Skeletal muscle satellite cell (primary cell): ENCODE measurements at regions not wholly inside any gene's neighbourhood (a gene's known extent, or its start where the extent isn't known, plus 50 kb on each side); places are given as distances from the start of the nearest gene placed in this dataset.
"Not testable (repeated sequence)": the region's sequence is repeated elsewhere in the genome, so short reads cannot be mapped to it uniquely, and the experiment has no call there.

Source experiments
- H3K27me3 ChIP-seq: 2 replicates; pipeline ENCODE4 v1.7.0; 2013; ENCODE audit warnings: low read length; ENCODE audit not compliant: control insufficient read depth, insufficient read depth
- H3K36me3 ChIP-seq: 2 replicates; pipeline ENCODE4 v1.7.0; 2013; ENCODE audit warnings: mild to moderate bottlenecking, control low read depth, low read length; ENCODE audit not compliant: insufficient read depth
- H3K4me1 ChIP-seq: 2 replicates; pipeline ENCODE4 v1.7.0; 2013; ENCODE audit warnings: low read length; ENCODE audit not compliant: control insufficient read depth, insufficient read depth
- H3K4me2 ChIP-seq: 2 replicates; pipeline ENCODE4 v1.7.0; 2013; ENCODE audit warnings: mild to moderate bottlenecking, low read length
- H3K4me3 ChIP-seq: 2 replicates; pipeline ENCODE4 v1.7.0; 2013; ENCODE audit warnings: low read length
- H3K9ac ChIP-seq: 2 replicates; pipeline ENCODE4 v1.7.0; 2013; ENCODE audit warnings: mild to moderate bottlenecking, low read depth, low read length, moderate library complexity
- H3K9me3 ChIP-seq: replicated peaks from 2 replicates; pipeline ENCODE4 v1.7.0; 2013; ENCODE audit warnings: mild to moderate bottlenecking, control low read depth, low read length

DNA sequence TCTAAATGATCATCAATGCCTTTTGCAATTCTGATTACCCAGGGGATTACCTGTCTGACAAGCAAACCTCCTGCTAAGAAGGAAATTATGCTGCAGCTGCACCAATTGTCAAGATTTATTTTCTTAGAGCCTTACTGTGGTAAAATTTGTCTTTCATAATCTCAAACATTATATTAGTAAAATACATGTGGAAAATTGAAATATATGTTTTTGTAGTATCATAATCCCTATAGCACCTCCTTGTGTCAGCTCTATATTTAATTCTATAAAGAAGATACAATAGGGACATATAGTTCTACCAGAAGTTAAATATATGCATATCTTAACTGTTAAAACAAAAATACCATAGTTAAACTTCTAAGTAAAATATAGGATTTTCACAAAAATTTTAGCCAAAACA is 655.6 kb upstream of the PCDH10 start:
- no peak overlapping the region for H3K4me3 ChIP-seq

DNA sequence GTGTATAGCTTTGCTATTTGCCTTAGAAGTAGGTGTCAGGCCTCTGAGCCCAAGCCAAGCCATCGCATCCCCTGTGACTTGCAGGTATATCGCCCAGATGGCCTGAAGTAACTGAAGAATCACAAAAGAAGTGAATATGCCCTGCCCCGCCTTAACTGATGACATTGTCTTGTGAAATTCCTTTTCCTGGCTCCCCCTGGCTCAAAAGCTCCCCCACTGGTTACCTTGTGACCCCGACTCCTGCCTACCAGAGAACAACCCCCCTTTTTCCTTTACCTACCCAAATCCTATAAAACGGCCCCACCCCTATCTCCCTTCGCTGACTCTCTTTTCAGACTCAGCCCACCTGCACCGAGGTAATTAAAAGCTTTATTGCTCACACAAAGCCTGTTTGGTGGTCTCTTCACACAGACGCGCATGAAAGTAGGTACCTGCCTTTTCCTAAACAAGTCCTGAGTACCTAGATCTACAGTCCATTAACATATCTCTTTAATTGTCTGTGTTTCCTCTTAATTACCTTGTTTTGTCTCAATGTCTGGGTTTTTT is 653.8 kb upstream of the PCDH10 start:
- not testable (repeated sequence) for H3K9me3 ChIP-seq, H3K4me2 ChIP-seq, H3K36me3 ChIP-seq, H3K9ac ChIP-seq, H3K4me1 ChIP-seq, H3K4me3 ChIP-seq, H3K27me3 ChIP-seq

More for the DNA sequence above, 655.6 kb upstream of the PCDH10 start:
- H3K9ac ChIP-seq: no peak overlapping the region
- H3K4me1 ChIP-seq: no peaks in the 10 kb centered on the region
- H3K36me3 ChIP-seq: no peaks in the 10 kb centered on the region
- no peaks in the 10 kb centered on the region for H3K27me3 ChIP-seq
- H3K9me3 ChIP-seq: no peaks in the 10 kb centered on the region
- H3K4me2 ChIP-seq: no peak overlapping the region

DNA sequence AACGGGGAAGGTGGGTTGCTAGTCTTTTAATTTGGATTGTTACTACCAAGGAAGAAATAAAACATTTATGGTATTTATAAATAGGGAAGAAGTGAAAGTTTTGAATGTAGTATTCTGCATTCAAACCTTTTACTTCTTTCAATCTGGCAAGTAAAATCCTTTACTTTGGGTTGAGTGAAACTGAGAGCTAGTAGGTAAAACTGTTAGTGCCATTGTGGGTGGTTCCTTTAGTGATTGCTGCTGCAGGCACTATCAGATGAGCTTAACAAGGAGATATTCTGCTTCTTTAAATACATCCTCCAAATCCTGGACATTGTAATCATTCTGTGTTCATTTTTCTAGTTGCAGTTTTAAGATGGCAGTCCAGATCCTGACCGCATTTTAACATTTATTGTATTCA is 650.9 kb upstream of the PCDH10 start:
- no peaks in the 10 kb centered on the region for H3K27me3 ChIP-seq
- no peak overlapping the region for H3K4me3 ChIP-seq
- H3K9ac ChIP-seq: no peak overlapping the region

DNA sequence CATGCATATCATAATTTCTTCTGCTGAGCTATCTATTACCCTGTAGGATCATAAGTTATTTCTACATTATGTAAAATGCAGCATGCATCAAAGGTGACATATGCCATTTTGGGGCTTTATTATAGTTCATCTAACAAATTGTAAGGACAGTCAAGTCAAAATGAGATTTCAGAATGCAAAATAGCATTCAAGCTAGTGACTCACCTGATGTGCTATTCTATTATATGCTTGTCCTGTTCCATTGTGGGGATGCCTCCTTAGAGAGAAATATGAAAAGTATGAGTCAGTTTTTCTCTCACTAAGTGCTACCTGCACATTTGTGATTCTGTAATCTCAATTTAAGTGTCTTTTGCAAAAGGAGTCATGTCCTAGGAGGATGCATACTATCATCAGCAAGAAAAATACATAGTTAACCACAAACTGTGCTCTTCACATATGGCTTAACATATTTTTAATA is 647.0 kb upstream of the PCDH10 start:
- Histone ChIP-seq H3K36me3 (no peaks in the 10 kb centered on the region), H3K4me1 (no peaks in the 10 kb centered on the region), H3K9ac (no peak overlapping the region), H3K4me3 (no peak overlapping the region), H3K4me2 (no peak overlapping the region), H3K9me3 (no peaks in the 10 kb centered on the region), H3K27me3 (no peaks in the 10 kb centered on the region)

More for the DNA sequence above, 650.9 kb upstream of the PCDH10 start:
- Histone ChIP-seq H3K9me3 (no peaks in the 10 kb centered on the region), H3K4me1 (no peaks in the 10 kb centered on the region), H3K4me2 (no peak overlapping the region), H3K36me3 (no peaks in the 10 kb centered on the region)

DNA sequence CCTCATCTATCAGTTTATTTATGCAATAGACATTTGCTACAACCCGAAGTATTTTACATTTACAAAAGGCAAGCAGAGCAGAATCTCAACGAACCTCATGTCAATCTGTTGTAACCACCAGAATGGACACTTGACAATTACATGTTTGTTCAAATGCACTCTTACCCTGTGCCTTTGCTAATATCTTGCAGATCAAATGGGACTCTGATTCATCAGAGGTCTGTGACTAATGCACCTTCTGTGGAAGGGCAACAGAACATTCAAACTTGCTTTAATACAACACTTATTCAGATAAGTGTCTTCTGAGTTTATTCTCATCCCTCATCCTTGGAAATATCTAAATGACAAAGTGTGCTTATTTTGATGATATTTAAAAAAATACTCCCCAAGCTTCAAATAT is 644.7 kb upstream of the PCDH10 start:
- H3K4me2 ChIP-seq: no peak overlapping the region
- no peaks in the 10 kb centered on the region for H3K27me3 ChIP-seq
- no peak overlapping the region for H3K9ac ChIP-seq
- no peaks in the 10 kb centered on the region for H3K9me3 ChIP-seq
- H3K4me1 ChIP-seq: no peaks in the 10 kb centered on the region
- H3K36me3 ChIP-seq: no peaks in the 10 kb centered on the region
- no peak overlapping the region for H3K4me3 ChIP-seq

DNA sequence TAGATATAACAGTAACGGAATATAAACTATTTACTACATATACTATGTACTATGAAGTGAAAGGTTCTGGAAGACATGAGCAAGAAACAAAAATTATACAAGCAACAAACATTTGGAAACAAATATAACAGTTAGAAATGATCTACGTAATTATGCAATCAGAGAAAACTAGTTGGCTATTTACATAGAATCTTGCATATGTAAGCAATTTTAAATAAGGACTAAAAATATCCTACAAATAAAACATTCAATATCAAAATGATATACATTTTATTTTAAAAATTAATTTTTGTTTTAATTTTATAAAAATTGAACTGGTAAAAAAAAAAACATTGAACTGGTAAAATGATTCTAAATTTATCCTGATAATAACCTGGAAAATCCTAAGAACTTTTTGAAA is 642.5 kb upstream of the PCDH10 start:
- Histone ChIP-seq H3K36me3 (no peaks in the 10 kb centered on the region), H3K9me3 (no peaks in the 10 kb centered on the region), H3K4me3 (no peak overlapping the region), H3K27me3 (no peaks in the 10 kb centered on the region), H3K4me2 (no peak overlapping the region), H3K9ac (no peak overlapping the region), H3K4me1 (no peaks in the 10 kb centered on the region)

DNA sequence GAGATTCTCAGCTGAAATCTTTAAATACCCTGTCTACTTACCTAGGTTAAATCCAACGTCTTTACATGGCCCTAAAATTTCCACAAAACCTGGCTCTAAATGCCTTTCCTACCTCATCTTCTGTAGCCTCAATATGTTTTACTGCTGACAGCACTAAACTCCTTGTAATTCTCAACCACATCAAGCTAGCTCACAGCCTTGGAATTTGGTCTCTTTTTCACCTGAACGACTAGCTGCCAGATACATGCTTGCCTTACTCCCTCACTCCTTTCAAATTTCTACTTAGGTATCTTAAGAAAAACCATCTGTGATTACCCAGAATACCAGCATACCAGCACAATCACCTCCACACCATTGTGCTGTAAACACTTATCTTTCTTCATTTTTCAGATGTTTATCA is 635.6 kb upstream of the PCDH10 start:
- no peak overlapping the region for H3K4me2 ChIP-seq
- H3K4me3 ChIP-seq: no peak overlapping the region
- no peak overlapping the region for H3K9ac ChIP-seq
- no peaks in the 10 kb centered on the region for H3K9me3 ChIP-seq
- H3K4me1 ChIP-seq: no peaks in the 10 kb centered on the region
- H3K27me3 ChIP-seq: no peaks in the 10 kb centered on the region
- no peaks in the 10 kb centered on the region for H3K36me3 ChIP-seq

DNA sequence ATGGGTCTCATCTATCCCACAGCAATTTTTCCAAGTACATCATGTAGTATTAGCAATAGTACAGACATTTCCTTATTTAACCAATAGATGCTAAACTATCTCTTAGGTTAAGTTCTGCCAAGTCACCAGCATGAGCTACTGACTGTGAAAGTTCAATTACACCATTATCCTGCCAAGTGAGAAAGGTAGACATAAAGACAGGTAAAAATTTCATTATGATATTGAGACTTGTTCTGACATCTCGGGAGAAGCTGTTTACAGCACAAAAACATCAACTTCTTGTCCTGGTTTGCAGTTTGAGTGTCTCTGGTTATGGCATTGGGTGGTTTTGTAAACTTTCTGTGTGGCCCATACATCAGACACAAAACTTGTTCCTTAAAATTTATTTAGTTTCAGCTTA is 622.4 kb upstream of the PCDH10 start:
- Histone ChIP-seq H3K9me3 (no peaks in the 10 kb centered on the region), H3K9ac (no peak overlapping the region), H3K4me2 (no peak overlapping the region), H3K27me3 (no peaks in the 10 kb centered on the region), H3K36me3 (no peaks in the 10 kb centered on the region), H3K4me1 (no peaks in the 10 kb centered on the region), H3K4me3 (no peak overlapping the region)

DNA sequence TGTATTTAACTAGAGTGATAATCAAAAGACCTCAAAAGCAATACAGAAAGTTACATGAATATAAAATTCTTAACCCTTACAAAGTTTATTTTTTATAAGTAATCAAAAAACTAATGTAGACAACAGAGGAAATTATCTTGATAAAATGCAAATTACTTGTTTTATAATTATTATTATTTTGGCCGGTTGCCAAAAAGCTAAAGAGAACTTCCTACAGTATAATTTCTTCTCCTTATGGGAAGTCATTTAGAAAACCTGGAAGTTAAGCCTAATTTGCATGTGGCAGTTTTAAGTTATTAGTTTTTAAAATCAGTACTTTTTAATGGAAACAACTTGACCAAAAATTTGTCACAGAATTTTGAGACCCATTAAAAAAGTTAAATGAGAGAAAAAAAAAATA is 621.3 kb upstream of the PCDH10 start:
- H3K9ac ChIP-seq: no peak overlapping the region
- no peak overlapping the region for H3K4me2 ChIP-seq
- H3K4me1 ChIP-seq: no peaks in the 10 kb centered on the region
- no peaks in the 10 kb centered on the region for H3K36me3 ChIP-seq
- H3K27me3 ChIP-seq: no peaks in the 10 kb centered on the region
- no peaks in the 10 kb centered on the region for H3K9me3 ChIP-seq
- H3K4me3 ChIP-seq: no peak overlapping the region

DNA sequence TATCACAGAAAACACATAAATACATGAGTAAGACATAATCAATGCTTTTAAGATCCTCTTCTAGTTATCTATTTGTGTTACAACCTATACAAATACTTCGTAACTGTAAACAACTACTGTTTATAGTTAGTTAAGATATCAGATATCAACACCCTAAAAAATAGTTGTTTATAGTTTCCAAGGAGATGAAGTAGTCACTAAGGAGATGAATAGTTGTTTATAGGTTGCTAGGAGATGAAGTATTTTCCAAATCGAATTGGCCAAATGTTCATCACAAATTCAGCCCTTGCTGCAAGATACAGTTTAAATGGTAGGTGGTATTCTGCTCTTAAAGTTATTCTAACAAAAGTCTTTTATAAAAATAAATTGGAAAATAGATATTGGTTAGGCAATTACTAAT is 618.2 kb upstream of the PCDH10 start:
- no peaks in the 10 kb centered on the region for H3K4me1 ChIP-seq
- no peaks in the 10 kb centered on the region for H3K36me3 ChIP-seq
- H3K9ac ChIP-seq: no peak overlapping the region
- H3K27me3 ChIP-seq: no peaks in the 10 kb centered on the region
- no peak overlapping the region for H3K4me2 ChIP-seq
- H3K4me3 ChIP-seq: no peak overlapping the region
- H3K9me3 ChIP-seq: no peaks in the 10 kb centered on the region

DNA sequence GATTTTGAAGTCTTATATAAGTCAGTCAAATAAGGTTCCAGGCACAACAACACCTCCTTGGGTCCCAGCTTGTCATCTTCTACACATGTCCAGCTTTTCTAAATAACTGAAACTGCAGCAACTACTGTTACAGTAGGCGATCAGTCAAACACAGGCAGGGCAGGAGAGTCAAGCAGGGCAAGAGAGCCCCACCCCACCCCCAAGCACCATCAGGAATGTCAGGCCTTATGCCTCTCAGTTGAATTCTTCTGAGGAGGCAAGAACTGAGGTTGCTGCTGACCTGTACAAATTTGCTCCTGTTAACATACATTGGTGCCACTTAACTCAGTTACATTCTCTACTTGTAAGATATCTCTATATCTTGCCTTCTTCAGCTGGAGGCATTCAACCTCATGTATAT is 608.8 kb upstream of the PCDH10 start:
- H3K4me3 ChIP-seq: no peak overlapping the region
- no peaks in the 10 kb centered on the region for H3K4me1 ChIP-seq
- no peaks in the 10 kb centered on the region for H3K27me3 ChIP-seq
- no peak overlapping the region for H3K9ac ChIP-seq
- H3K9me3 ChIP-seq: no peaks in the 10 kb centered on the region
- H3K36me3 ChIP-seq: no peaks in the 10 kb centered on the region
- H3K4me2 ChIP-seq: no peak overlapping the region

DNA sequence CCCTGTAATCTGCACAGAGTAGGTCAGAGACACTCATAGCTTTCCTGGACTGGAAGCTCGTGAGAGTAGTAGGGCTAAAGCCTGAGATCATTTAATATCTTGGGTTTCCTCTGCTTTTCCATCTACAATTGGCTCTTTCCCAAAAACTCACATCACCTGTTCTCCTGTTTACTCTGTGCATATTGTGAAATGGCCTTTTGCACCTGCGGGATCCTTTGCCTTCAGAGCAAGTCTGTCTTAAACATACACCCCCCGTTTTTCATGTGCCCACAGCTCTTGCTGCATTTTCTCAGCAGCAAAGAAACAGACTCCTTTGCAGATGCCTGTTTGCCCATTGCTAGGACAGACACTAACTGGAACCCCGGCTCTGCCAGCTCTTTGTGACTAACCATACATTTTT is 608.3 kb upstream of the PCDH10 start:
- Histone ChIP-seq H3K27me3 (no peaks in the 10 kb centered on the region), H3K4me2 (no peak overlapping the region), H3K4me3 (no peak overlapping the region), H3K9me3 (no peaks in the 10 kb centered on the region), H3K4me1 (no peaks in the 10 kb centered on the region), H3K36me3 (no peaks in the 10 kb centered on the region), H3K9ac (no peak overlapping the region)
